SK-N-MC (cell line): ENCODE measurements at regions not wholly inside any gene's neighbourhood (a gene's known extent, or its start where the extent isn't known, plus 50 kb on each side); places are given as distances from the start of the nearest gene placed in this dataset.

Source experiments
- EZH2 ChIP-seq: fragments of 200-600 bp; sonication (generic); IDR thresholded peaks from one replicate; pipeline ENCODE4 v1.6.1; 2017; ENCODE audit warnings: antibody characterized with exemption
- POLR2AphosphoS5 ChIP-seq: IDR thresholded peaks from 2 replicates; pipeline ENCODE4 v1.6.1; 2012; ENCODE audit warnings: mild to moderate bottlenecking, low read depth, low read length, borderline replicate concordance

GRCh38 chr15:26378304-26378703, 394.6 kb downstream of the GABRB3 start:
- TF ChIP-seq EZH2 (no peak), POLR2AphosphoS5 (no peak)
